ENCODE measurements at regions not wholly inside any gene's neighbourhood (a gene's known extent, or its start where the extent isn't known, plus 50 kb on each side); places are given as distances from the start of the nearest gene placed in this dataset.

DNA sequence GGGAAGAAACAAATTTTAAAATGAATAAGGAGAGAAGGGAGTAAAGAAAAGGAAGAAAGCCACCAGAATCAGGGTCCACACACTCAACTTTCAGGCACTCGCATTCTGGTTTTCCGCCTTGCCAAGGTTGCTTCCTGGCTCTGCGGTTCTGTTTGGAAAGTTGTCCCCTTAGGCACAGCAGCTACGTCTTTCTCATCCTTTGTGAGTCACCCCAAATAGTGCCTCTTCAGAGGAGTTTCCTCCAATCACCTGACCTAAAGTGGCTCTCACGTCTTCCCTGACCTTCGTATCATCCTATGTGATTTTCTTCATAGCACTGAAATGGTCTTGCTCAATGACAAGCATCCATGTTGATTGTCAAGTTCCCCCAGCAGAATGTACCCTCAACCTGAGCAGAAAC is 99.5 kb upstream of the TMCC3 start:
- no peak for DNase-seq (ENCODE audit: low spot score)

DNA sequence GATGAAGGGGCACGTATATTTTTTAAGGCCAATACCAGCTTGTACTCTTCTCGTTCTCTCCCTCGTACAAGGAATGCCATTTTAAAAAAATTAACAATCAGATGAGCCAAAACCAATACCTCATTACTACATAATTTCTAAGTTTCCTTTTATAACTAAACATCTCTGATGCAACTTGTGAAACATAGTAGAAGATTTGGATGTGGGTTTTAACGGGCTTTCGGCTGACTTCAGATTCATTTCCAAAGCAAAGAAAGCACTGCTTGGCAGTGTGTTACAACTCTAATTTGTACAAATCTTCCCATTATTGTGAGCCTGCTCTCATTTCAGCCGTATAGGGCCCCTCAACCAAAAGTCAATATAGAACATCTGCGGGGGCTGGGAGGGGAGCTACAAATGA is 99.1 kb upstream of the TMCC3 start:
- no peak for DNase-seq (ENCODE audit: low spot score)

DNA sequence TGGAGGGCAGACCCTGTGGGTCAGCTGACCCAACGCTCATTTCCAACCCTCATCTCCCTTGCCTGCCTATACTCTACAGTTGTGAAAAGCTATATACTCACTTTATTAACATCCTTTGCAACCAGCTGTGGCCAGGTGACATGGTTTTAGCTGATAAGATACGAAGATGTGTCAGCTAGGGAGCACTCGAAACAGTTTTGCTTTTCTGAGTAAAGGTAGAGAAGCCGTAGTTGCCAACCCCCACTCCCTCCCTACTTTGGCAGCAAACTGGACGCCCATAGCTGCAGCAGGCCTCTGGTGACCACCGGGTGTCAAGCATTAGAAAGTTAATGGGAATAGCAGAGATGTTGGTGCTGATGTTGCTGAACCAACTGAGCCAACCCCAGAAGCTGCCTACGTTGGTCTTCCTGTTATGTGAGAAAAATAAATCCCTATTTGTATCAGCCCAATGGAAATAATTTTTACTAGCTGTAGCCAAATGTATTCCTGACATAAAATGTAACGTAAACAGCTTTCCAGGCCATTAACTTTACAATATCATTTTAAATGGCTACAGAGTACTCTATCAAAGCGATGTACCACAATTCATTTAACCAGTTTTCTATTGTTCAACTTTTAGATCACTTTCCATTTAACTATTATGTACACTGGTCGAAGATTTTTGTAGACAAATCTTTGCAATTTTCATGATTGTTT is 98.5 kb upstream of the TMCC3 start:
- no peak for DNase-seq (ENCODE audit: low spot score)

DNA sequence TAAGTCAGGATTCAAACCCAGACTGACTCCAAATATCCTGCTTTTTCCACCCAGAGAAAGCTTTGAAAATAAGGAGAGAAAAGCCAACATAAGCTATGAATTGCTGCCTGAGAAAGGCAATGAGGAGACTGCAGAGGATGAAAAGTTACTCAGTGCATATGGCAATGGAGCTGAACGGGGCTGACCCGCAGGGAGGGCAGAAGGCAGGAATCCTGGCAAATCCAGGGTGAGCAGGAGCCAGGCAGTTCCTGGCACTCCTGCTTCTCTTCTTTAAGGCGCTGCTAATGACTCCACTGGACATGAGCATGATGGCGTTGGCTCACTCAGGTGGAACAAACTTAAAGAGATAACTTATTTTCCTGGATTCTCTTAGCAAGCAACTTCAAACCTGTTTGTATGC is 95.2 kb upstream of the TMCC3 start:
- no peak for DNase-seq (ENCODE audit: low spot score)

DNA sequence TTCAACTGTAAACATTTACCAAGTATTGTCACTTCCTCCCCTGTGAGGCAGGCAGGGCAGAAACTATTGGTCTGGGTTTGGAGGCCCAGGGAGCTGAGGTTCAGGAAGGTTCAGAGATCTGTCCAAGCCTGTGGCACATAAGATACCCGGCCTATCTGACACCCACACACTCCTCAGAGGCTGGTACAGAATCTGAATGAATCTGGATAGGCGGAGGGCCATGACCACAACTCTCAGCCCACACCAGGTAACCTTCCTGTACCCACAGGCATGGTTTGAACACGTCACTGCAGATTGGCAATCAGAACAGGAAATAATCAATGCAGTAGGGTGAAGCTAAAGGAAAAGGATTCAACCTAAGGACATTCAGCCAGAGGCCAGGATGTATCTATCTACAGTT is 92.8 kb upstream of the TMCC3 start:
- DNase-seq (ENCODE audit: low spot score) = no peak

DNA sequence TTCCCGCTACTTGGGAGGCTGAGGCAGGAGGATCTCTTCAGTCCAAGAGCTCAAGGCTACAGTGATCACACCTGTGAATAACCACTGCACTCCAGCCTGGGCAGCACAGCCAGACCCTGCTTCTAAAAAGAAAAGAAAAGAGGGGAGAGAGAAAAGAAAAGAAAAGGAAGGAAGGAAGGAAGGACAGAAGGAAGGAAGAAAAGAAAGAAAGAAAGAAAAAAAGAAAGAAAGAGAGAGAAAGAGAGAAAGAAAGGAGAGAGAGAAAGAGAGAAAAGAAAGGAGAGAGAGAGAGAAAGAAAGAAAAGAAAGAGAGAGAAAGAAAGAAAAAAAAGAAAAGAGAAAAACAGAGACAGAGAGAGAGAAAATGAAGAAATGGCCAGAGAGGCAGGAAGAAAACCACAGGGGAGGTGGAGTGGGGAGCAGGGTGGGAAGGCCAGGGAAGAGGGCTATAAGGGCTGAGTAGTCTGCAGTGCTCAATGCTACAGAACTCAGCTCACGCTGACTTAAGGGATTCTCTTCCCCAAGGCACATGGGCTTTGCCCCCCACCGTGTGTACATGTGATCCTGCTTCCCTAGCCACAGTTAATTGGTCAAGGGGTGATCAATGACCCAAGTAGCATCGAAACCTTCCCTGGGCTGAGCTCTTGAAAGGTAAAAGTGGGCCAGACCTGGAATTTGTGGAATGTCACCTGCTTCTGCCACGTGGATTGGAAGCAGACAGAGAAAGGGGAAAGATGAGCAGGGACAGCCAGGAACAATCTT is 90.4 kb upstream of the TMCC3 start:
- no peak for DNase-seq (ENCODE audit: low spot score)

DNA sequence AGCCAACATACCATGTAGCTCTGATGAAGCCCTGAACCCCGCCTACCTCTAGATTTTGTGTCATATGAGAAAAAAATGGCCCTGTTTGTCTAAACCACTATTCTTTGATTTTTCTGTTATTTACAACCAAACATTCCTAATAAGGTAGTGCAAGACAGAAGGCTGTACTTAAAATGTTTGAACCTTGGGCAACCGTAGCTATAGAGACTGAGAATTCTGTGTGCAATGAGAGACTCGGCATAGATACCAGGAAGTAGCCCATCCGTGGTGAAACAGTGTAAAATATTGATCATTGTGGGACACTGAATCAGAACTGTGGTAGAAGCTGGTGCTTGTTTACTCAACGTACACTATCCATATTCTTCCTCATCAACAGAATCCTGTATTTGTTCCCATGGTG is 86.5 kb upstream of the TMCC3 start:
- no peak for DNase-seq (ENCODE audit: low spot score)

DNA sequence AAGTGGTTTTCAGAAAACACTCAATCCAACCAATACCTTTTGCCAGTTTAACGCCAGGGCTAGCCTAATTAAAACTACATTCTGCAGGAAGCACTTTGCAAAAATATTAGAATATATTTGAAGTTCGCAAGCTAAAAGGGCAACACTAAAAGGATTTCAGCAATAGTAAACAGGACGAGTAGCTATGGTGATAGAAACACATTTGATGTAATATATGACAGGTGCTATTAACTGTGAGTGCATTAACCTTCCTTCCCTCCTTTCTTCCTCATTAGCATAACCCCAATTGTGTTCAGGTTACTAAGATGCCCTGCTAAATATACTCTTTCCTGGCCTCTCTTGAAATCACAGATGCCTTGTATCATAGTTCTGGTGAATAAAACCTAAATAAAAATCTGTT is 85.6 kb upstream of the TMCC3 start:
- no peak for DNase-seq (ENCODE audit: low spot score)

DNA sequence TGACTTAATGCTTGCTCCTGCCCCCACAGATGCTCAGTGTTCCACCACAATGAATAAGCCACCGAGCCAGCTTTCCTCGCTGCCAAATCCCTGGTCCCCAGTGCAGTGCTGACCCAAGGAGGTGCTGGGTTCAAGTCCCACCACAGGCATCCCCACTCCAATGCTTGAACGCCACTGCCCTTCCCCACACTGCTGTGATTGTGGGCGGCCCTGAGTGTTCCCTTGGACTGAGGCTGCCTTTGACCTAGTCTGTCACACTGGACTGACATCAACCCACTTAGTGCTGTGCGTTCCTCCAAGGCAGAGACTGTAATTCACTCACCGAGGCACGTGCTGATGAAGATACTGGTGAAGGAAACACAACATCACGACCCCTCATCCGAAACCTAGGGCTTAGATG is 83.4 kb upstream of the TMCC3 start:
- no peak for DNase-seq (ENCODE audit: low spot score)

DNA sequence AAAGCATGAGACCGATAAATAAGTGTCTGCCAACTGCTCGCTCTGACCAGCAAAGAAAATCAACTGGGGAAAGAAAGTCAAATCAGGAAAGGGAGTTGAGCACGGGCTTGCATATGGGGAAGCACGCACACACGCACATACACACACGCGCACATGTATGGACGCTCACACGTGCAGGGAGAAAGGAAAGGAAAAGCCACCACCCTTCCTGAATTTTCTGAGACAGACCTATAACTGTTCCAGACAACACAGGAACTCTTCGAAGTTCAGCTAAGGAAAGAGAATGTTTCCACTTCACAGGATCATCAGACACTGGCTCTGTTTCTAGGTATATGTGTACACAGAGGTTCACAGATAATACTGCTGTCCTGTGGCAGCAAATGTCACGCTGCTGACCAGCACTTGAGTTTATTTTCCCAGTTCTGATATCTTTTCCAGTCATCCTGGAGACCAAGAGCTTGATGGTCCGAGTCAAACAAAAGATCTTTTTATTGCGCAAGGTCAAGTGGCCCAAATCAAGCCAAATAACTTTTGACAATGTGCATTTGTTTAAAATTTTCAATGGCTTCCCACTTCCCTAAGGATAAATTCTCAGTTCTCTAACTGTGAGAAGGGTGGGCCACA is 82.1 kb upstream of the TMCC3 start:
- DNase-seq (ENCODE audit: low spot score) = no peak

DNA sequence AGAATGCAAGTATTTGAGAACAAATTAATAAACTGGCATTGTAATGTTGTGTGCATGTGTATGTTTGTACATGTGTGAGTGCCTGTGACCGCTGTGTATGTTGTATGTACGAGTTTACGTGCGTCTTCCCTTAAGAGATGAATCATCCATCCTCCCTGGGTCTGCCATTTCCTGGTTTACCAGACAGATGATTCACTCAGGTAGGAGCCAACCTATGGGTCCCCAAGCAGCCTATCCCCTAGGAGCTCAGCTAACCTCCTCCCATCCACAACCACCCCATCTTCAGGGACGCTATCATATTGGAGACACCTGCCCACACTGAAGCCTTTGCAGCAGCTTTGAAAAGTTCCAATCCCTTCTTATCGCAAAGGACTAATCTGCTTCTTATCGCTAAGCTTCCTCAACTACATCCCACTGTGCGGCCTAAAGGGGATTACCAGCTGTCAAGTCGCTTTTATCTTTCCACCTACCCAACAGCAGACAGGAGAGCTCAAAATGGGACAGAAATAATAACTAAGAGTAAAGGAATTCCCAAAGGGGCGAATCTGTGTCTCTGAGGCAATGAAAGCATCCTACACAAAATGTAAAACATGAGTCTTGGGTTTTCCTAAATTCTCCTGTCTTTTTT is 81.5 kb upstream of the TMCC3 start:
- no peak for DNase-seq (ENCODE audit: low spot score)

DNA sequence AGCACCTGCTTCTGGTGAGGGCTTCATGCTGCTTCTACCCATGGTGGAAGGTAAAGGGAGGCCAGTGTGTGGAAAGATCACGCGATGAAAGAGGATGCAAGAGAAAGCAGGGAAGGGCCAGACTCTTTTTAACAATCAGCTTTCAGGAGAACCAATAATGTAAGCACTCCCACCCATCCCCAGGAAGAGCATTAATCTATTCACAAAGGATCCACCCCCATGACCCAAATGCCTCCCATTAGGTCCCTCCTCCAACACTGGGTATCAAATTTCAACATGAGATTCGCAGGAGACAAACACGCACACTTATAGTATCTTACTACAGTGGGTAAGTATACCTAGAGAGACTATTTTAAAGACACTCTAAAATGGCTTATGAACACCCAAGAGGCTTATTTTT is 80.5 kb upstream of the TMCC3 start:
- DNase-seq (ENCODE audit: low spot score) = no peak

DNA sequence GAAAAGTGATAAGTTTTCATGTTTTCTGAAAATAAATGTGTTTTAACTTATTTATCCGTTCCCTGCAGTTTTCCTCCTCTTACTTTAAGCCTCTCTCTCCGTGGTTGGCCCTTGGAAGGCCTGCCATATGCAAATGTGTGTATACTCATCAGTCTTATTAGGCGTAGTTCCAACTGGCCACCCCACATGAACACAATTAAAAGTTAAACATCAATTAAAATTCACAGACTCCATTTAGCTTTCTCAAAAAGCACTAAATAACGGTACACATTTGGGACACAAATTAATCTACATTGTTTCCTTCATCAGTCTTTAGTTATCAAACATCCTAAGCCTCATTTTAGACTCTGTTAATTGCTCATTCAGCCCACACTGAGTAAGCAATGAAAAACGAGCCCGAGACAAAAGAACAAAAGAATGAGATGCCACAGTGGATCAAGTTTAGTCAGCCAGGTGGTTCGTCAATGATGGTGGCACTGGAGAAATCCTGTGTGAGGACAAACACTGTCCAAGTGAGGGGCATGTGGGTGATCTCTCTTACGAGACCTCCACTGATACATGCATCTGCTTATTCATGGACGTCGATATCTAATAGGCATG is 76.0 kb upstream of the TMCC3 start:
- DNase-seq (ENCODE audit: low spot score) = no peak

DNA sequence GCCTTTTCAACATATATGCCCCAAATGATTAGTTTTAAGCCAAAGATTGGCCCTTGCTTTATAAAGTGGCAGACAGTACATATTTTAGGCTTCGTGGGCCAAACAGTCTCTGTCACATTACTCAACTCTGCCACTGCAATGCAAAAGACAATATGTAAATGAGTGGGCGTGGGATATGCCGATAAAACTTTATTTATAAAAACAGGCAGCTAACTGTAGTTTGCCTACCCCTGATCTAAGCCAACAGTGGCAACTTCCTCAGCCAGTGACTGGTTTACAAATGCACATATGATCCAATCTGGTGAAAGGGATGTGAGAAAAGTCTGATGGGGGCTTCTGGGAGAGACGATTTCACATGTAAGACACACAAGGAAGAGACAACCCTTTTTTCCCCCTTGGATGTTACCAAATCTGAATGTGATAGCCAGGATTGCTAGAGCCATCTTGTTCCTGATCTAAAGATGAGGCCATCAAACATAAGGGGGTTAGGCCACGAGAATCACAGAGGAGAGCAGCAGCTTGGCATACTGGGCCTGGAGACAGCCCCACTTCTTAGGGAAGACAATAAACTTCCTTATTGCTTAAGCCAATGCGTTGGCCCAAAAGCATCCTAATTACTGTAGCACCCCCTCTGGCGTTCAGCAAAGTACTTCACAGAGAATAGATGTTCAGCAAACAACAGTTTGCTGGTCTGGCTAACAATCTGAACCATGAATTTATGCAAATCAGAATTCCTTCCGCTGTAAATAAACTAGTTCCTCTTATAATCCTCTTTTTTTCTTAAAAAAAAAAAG is 75.2 kb upstream of the TMCC3 start:
- no peak for DNase-seq (ENCODE audit: low spot score)

DNA sequence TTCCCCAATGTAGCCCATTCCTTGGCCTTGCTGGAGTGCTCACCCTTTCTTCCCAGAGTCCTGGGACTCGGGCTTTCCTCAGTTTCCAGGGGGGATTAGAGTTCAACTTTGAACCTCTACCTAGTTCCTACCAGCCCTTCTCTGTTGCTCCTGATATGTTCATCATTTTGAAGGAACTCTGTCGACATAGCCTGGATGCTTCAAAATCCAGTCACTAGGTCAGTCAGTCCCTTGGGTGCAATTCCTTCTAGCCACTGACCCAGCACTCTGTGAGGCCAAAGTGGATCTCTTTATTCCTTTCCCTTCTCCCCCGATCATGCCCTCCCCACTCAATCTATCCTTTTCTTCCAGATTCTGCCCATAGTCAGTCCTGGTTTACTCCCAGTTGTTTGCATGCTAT is 72.3 kb upstream of the TMCC3 start:
- no peak for DNase-seq (ENCODE audit: low spot score)

DNA sequence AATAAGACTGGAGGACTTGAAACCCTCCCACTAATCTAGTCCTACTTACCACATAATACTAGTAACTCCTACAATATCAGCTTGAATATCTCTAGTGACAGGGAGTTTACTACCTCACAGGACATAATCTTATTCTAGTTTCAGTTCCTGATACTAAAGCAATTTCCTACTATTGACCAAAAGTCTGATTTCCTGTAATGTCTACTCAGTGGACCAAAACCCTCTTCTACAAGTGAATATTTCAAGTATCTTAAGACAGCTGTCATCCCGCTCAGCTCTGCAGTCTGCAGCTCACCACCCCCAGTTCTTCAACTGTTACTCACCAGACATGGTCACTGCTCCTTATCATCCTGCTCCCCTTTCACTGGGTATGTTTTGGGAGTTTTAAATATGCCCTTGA is 70.8 kb upstream of the TMCC3 start:
- no peak for DNase-seq (ENCODE audit: low spot score)

DNA sequence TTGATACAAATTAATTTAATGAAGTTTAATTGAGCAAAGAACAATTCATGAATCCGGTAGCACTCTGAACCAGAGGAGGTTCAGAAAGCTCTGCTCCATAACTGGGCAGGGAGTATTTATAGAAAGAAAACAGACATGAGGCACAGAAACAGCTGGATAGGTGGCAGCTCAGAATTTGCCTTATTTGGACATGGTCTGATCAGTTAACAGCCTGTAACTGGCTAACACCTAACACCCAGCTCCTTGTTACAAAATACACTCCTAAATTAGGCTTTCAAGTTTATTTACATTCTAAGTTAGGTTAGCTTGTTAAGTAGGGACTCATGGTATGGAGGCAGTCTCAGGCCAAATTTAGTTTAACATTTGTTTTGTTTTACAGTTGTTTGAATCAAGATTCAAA is 67.8 kb upstream of the TMCC3 start:
- no peak for DNase-seq (ENCODE audit: low spot score)

DNA sequence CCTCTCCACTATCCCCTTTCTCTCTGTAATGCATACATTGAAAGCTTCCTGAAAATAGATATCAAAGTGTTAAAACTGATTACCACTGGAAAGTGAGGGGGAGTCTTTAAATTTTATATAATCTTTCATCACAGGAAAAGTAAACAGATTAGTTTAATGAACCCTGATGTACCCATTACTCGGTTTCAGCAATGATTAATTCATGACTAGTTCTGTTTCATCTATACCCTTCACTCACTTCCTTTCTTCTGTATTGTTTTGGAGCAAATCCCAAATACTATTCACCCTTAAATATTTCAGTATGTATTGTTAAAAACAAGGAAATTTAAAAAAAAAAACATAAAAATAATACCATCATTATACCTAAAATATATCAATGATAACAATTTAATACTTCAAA is 67.3 kb upstream of the TMCC3 start:
- DNase-seq (ENCODE audit: low spot score) = no peak

DNA sequence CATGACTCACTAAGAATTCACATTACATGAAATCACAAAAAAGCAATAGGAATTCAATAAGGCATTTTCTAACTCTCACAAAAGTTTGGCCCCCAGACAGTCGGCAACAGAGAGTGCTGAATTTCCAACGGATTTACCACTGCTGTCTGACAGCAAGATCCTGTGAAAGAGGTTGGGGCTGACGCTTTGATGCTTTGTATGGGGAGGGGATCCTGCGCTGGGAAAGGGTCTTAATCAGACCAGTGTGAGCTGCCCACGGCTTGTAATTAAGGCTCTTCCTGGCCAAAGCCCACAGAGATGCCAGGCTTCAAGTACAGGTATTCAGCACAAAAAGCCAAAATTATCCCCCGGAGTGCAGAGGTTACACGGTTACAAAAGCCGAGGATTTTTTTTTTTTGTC is 66.8 kb upstream of the TMCC3 start:
- no peak for DNase-seq (ENCODE audit: low spot score)

DNA sequence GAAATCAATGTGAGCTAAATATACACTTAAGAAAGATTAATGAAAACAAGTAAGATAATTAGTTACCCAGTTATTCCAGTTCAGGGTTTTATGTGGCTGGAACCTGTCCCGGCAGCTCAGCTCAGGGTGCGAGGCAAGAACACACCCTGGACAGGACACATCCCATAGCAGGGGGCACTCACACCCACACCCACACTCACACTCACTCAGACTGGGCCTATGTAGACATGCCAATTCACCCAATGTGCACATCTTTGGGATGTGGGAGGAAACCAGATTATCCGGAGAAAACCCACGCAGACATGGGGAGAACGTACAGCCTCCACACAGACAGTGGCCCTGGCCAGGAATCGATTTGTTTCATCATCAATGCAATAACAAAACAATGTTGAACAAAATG is 66.0 kb upstream of the TMCC3 start:
- no peak for DNase-seq (ENCODE audit: low spot score)

DNA sequence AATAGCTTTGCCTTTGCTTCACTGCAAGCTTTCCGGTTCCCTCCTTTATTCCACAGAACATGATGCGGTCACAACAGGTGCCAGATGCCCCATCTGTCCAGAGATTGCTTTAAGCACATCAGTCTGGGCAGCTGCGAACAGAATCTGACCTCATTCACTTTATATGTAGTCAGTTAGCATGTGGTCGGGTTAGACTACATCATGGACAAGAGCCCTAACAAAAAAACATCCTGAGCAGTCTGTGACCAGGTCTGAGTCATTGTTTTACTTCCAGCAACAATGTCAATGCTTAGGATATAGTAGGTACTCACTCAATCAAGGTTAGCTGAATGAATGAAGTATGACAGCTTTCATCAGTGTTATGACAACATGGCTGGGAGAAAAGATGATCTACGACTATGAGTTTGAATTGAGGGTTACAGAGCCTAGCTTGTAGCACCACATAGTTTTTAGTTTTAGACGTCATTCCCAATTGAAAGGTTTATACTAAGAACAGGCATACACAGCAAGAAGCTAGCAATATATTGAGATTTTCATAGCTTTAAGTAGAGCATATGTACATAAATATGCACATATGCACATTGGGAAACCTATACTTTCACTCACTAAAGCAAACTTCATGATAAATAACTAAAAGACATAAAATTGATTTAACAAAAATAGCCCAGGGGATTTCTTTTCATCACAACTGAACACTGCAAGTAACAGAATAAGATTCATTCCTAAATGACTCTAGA is 64.2 kb upstream of the TMCC3 start:
- DNase-seq (ENCODE audit: low spot score) = no peak
